Activated CD8-positive, alpha-beta memory T cell treated with anti-CD3 and anti-CD28 coated beads, Interleukin-2, amount 50 U/mL, for 4 hours (primary cell): ENCODE measurements at regions not wholly inside any gene's neighbourhood (a gene's known extent, or its start where the extent isn't known, plus 50 kb on each side); places are given as distances from the start of the nearest gene placed in this dataset.
"Not testable (repeated sequence)": the region's sequence is repeated elsewhere in the genome, so short reads cannot be mapped to it uniquely, and the experiment has no call there.

Experiments
- DNase-seq: peaks from one replicate; pipeline ENCODE4 v3.0.0-alpha.2; 2020

- DNase-seq, result no peak
Observed at GRCh38 chr3:125645616-125646015, 50.3 kb upstream of the OSBPL11 start.

- DNase-seq, result no peak
Observed at GRCh38 chr3:125646581-125646980, 51.3 kb upstream of the OSBPL11 start.

- no peak for DNase-seq
Observed at GRCh38 chr3:125647318-125648014, 52.2 kb upstream of the OSBPL11 start.

GRCh38 chr3:125651244-125651643 is 55.9 kb upstream of the OSBPL11 start:
- no peak for DNase-seq

DNA sequence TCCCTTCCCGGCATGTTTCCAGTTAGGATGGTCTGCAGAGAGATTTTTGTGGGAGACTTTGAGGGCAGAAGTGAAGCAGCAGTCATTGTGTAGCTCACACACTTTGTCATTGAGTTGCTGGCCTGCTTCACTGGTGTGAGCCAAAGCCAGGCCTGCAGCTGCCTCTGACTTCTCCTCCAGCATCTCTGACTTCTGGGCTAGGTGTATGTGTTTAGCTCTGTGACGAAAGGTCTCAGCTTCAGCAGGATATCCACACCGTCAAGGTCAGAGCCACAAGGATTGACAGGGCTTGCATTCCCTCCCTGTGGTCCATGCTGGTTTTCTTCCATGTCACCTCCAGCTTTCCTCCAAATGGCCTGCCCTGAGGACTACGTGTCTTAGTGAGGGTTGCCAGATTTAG is 57.1 kb upstream of the OSBPL11 start:
- DNase-seq, result no peak

DNA sequence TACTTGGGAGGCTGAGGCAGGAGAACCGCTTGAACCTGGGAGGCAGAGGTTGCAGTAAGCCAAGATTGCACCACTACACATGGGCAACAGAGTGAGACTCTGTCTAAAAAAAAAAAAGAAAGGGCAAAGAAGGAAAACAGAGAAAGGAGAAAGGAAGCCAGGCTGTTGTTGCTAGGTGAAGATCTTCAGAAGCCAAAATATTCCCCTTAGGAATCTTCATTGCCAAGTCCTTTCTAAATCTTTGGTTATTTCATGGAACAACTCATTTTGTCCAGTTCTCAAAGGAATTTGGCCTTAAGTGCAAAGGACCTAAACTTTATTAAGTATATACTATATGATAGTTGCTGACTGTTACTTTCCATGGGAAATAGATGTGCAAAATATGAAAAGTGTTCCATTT is 59.2 kb upstream of the OSBPL11 start:
- no peak for DNase-seq

DNA sequence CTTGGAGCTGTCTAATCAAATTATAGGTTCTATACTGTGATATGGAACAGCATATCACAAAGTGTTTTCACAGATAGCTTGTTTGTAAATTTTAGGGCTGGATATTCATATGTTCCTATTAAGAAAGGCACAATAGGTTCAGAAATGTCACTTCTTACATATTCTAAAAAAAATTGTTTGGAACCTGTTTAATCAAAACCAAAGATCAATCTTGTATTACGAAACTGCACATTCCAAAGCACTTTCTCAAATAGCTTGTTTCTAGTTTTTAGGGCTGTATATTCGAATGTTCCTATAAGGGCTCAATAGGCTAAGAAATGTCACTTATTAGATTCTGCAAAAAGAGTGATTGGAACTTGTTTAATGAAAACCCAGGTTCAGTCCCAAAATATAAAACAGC is 67.4 kb upstream of the OSBPL11 start:
- DNase-seq, result no peak

DNA sequence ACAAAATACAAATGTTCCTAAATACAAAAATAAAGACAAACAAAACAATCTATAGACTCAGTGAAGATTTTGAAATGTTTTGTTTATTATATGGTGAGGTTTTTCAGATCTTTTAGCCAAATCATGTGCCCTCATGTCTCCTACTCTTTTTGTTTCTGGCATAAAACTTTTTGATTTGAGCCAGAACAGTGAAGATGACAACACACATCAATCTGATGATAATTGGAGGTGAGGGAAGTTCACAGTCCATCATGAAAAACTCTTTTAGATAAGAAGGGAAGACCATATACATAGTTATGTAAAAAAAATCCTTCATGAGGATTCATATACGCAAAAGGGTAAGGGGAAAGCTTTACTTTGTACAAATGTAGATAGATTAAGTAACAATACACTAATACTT is 75.1 kb upstream of the OSBPL11 start:
- DNase-seq, result no peak

- no peak for DNase-seq
Observed at GRCh38 chr3:125670945-125671344, 75.6 kb upstream of the OSBPL11 start.

DNA sequence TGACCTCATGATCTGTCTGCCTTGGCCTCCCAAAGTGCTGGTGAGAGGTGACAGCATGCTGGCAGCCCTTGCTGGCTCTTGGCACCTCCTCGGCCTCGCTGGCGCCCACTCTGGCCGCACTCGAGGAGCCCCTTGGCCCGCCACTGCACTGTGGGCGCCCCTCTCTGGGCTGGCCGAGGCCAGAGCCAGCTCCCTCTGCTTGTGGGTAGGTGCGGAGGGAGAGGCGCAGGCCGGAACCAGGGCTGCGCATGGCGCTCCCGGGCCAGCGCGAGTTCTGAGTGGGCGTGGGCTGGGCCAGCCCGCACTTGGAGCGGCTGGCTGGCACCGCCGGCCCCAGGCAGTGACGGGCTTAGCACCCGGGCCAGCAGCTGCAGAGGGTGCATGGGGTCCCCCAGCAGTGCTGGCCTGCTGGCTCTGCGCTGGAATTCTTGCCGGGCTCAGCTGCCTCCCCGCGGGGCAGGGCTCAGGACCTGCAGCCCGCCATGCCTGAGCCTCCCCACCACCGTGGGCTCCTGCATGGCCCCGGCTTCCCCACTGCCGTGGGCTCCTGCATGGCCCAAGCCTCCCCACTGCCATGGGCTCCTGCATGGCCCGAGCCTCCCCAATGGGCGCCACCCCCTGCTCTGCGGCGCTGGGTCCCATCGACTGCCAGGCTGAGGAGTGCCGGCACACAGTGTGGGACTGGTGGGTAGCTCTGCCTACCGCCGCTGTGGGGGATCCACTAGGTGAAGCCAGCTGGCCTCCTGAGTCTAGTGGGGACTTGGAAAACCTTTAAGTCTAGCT is 76.4 kb upstream of the OSBPL11 start:
- DNase-seq, result no peak

DNA sequence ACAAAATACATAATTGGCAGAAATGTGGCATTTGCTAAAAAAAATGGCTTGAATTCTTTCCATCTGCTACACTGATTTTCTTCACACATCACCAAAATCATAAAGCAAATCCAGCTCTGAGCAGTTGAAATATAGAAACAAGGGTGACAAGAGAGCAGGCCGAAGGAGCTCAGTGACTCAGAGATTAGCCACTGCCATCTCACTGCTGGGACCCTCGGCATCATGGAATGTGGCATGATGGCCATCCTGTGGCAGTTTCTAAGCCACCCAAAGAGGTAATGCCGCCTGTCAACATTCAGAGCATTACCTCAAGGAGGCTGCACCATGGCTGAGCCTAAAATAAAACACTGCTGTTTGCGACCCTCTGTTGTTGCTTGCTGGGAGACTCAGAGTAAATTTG is 80.5 kb upstream of the OSBPL11 start:
- no peak for DNase-seq

DNA sequence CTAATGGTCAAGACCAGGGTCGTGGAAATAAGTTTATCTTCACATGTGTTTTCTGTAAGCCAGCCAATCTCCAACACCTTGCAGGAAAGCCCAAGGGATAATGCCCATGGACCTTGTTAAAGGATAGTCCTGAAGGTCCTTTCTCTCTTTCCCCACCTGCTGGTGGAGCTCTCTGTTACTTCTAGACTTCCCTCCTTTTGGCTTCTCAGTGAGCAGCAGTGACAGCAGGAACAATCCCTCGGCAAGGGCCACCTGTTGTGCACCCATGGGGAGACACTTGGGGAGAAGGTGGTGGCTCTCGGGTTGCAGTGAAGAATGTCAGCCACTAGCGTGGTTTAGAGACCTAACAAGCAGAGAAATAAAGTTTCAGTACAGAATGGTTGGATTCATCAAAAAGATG is 84.0 kb upstream of the OSBPL11 start:
- no peak for DNase-seq

DNA sequence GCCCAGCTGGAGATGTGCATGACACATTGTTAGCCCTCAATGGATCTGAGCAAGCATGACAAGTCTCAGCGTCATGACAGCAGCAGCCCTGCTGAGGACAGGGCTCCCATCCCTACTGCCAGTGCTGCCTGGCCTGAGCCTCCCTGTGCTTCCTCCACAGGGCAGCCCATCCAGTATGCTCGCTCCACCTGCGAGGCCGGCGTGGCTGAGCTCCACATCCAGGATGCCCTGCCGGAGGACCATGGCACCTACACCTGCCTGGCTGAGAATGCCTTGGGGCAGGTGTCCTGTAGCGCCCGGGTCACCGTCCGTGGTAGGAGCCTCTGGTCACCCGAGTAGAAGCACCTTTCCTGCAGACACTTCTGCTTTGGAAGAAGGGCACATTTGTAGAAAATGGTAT is 85.8 kb upstream of the OSBPL11 start:
- no peak for DNase-seq

DNA sequence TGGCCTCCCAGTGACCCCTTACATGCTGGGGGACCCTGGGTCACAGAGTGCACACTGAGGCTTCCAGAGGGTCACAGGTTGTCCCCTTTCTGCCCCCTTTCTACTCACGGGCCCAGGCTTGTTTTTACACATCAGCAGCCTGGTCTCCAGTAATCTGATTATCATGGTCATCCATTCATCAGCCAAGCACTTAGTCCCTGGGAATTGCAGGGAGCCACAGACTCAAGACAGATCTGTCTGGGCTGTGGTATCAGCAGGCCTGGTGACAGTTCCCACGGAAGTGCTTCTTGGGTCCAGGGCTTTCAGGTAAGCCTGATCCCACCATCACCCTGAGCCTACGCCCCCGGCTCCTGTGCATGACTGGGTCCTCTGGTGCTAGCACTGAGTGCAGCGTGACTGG is 86.6 kb upstream of the OSBPL11 start:
- DNase-seq, result not testable (repeated sequence)

GRCh38 chr3:125682610-125683009 is 87.3 kb upstream of the OSBPL11 start:
- DNase-seq, result not testable (repeated sequence)

- no peak for DNase-seq
Observed at GRCh38 chr3:125683067-125683829, 88.0 kb upstream of the OSBPL11 start.

DNA sequence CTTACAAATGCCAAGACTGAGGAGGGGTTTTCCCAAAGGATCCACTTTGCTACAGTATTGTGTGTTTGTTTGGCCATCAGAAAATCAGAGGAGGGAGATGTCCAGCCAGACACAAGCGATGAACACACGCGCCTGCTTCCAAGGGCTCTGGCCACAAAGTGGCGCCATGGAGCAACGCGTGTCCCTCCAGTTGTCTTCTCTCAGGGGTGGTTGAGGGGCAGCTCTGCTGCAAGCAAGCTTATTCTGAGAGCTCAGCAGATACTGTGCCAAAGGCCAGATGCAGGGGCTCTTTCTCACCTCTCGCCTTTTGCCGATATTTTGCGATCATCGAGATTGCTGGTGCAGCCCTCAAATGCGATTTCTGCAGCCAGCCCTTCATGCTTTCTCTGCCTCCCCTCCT is 88.9 kb upstream of the OSBPL11 start:
- DNase-seq, result no peak

GRCh38 chr3:125685741-125686140 is 90.4 kb upstream of the OSBPL11 start:
- not testable (repeated sequence) for DNase-seq

DNA sequence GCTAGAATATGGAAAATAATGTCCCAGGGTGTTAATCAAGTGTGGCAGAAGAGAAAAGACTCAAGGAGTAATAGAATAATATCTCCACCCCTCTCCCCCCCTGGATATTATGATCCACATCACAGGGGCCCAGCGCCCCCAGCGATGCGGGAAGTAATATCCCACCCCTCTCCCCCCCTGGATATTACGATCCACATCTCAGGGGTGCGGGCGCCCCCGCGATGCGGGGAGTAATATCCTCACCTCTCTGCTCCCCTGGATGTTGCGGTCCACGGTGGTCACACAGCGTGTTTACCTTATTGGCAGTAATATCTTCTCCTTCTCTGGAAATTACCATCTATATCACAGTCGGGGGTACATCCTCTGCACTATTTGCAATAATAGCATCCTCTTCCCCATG is 97.1 kb upstream of the OSBPL11 start:
- DNase-seq, result no peak

GRCh38 chr3:125693887-125694286 is 98.6 kb upstream of the OSBPL11 start:
- DNase-seq, result no peak

DNA sequence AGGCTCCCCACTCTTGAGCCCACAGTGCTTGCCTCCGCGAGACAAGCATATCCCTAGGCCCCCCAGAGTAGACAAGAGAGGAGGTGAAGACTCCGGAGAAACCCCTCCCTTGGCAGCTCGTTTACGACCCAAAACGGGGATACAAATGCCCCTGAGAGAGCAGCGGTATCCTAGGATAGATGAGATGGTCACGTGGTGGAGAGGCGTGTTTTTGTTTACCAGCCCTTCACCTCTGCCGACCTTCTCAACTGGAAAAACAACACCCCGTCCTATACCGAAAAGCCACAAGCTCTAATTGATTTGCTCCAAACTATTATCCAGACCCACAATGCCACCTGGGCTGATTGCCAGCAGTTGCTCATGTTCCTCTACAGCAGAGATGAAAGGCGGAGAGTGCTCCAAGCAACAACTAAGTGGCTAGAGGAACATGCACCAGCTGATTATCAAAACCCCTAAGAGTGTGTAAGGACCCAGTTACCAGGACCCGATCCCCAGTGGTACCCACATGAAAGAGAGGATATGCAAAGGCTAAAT is 99.5 kb upstream of the OSBPL11 start:
- no peak for DNase-seq

DNA sequence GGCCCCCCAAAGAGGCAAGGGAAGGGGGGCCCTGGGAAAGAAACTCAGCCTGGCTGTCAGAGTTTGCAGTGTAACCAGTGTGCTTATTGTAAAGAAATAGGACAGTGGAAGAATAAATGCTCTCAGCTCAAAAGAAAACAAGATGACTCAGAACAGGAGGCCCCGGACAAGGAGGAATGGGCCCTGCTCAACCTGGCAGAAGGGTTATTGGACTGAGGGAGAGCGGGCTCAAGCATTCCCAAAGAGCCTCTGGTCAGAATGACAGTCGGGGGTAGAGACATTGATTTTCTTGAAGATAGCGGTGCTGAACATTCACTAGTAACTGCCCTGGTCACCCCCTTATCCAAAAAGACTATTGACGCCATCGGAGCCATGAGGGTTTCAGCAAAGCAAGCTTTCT is 100.4 kb upstream of the OSBPL11 start:
- DNase-seq, result no peak

DNA sequence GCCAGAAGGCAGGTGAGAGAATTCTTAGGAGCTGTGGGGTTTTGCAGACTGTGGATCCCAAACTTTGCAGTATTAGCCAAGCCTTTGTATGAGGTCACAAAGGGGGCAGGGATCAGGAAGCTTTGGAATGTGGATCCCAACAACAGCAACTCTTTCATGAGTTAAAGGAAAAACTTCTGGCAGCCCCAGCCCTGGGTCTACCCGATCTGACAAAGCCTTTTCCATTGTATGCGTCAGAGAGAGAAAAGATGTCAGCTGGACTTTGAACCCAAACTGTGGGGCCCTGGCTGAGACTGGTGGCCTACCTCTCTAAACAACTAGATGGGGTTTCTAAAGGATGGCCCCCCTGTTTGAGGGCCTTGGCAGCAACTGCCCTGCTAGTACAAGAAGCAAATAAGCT is 101.8 kb upstream of the OSBPL11 start:
- DNase-seq, result not testable (repeated sequence)
